ENCODE measurements at regions not wholly inside any gene's neighbourhood (a gene's known extent, or its start where the extent isn't known, plus 50 kb on each side); places are given as distances from the start of the nearest gene placed in this dataset.
"Not testable (repeated sequence)": the region's sequence is repeated elsewhere in the genome, so short reads cannot be mapped to it uniquely, and the experiment has no call there.

GRCh38 chr1:146438543-146438942, 209.7 kb upstream of the NOTCH2NLA start:
- TF ChIP-seq CTCF (IDR thresholded peaks at IDR 0.05); POLR2AphosphoS5 (IDR thresholded peaks at IDR 0.05; ENCODE audit: low read depth, low read length); REST (IDR thresholded peaks at IDR 0.05; ENCODE audit: insufficient read depth in 1 of 2, low read depth in 2 of 2, low read length in 1 of 2); TCF7L2 (IDR thresholded peaks at IDR 0.05; ENCODE audit: low read depth, low read length); SIN3A (IDR thresholded peaks at IDR 0.05; ENCODE audit: borderline replicate concordance, insufficient read depth, low read depth, low read length): not testable (repeated sequence)
